ENCODE measurements at regions not wholly inside any gene's neighbourhood (a gene's known extent, or its start where the extent isn't known, plus 50 kb on each side); places are given as distances from the start of the nearest gene placed in this dataset.

GRCh38 chr15:95451938-95452337 lies 878.6 kb upstream of the NR2F2 start:
- TF ChIP-seq, protein P1, sequence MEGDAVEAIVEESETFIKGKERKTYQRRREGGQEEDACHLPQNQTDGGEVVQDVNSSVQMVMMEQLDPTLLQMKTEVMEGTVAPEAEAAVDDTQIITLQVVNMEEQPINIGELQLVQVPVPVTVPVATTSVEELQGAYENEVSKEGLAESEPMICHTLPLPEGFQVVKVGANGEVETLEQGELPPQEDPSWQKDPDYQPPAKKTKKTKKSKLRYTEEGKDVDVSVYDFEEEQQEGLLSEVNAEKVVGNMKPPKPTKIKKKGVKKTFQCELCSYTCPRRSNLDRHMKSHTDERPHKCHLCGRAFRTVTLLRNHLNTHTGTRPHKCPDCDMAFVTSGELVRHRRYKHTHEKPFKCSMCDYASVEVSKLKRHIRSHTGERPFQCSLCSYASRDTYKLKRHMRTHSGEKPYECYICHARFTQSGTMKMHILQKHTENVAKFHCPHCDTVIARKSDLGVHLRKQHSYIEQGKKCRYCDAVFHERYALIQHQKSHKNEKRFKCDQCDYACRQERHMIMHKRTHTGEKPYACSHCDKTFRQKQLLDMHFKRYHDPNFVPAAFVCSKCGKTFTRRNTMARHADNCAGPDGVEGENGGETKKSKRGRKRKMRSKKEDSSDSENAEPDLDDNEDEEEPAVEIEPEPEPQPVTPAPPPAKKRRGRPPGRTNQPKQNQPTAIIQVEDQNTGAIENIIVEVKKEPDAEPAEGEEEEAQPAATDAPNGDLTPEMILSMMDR (IDR thresholded peaks at IDR 0.05; ENCODE audit: low read length): no peak
- no peak for TF ChIP-seq EZH2 (IDR thresholded peaks at IDR 0.05; ENCODE audit: borderline replicate concordance, low read length)
